Gastroesophageal sphincter (tissue), 4 donors: ENCODE measurements at regions not wholly inside any gene's neighbourhood (a gene's known extent, or its start where the extent isn't known, plus 50 kb on each side); places are given as distances from the start of the nearest gene placed in this dataset.
"Not testable (repeated sequence)": the region's sequence is repeated elsewhere in the genome, so short reads cannot be mapped to it uniquely, and the experiment has no call there.

Source experiments
- ATAC-seq: fragments of 150-250 bp; one replicate; pipeline ENCODE4 v1.9.1; 2016; ENCODE audit warnings: mild to moderate bottlenecking, moderate library complexity
- H3K27ac ChIP-seq, 4 donors: fragments of 200-600 bp; sonication (generic) in 3 of 4; 1 replicate in 3 of 4; 2 replicates in 1 of 4; pipeline ENCODE4 v1.5.1; 2016 to 2019
- H3K27me3 ChIP-seq: fragments of 200-600 bp; sonication (generic); one replicate; pipeline ENCODE4 v1.5.1; 2019
- H3K36me3 ChIP-seq, 2 donors: fragments of 200-600 bp; sonication (generic); one replicate each; pipeline ENCODE4 v1.5.1; 2019; ENCODE audit warnings: control low read depth in 1 of 2
- H3K4me1 ChIP-seq, 3 donors: fragments of 200-600 bp; sonication (generic); 1 replicate in 2 of 3; 2 replicates in 1 of 3; pipeline ENCODE4 v1.5.1; 2016 to 2019; ENCODE audit warnings: control low read depth in 2 of 3
- H3K4me3 ChIP-seq, 2 donors: fragments of 200-600 bp; sonication (generic); one replicate each; pipeline ENCODE4 v1.5.1; 2019; ENCODE audit warnings: mild to moderate bottlenecking in 1 of 2, moderate library complexity in 1 of 2
- H3K9me3 ChIP-seq, 3 donors: fragments of 200-600 bp; sonication (generic); one replicate each; pipeline ENCODE4 v1.5.1; 2017 to 2019; ENCODE audit warnings: control low read depth in 2 of 3
- CTCF ChIP-seq, 4 experiments: fragments of 200-600 bp in 2 of 4; fragments of 450-650 bp in 2 of 4; sonication (generic) in 1 of 4; IDR thresholded peaks; one replicate each; pipeline ENCODE4 v1.5.1; 2017 to 2019; ENCODE audit warnings: antibody characterized with exemption in 4 of 4, mild to moderate bottlenecking in 2 of 4, moderate library complexity in 2 of 4
- EP300 ChIP-seq: sonication (generic); formaldehyde crosslinking; IDR thresholded peaks from one replicate; pipeline ENCODE4 v1.6.1; 2017; ENCODE audit warnings: antibody characterized with exemption, mild to moderate bottlenecking
- POLR2A ChIP-seq, 2 donors: fragments of 450-650 bp; IDR thresholded peaks; one replicate each; pipeline ENCODE4 v1.6.1; 2017; ENCODE audit warnings: antibody characterized with exemption in 2 of 2, mild to moderate bottlenecking in 2 of 2, moderate library complexity in 1 of 2
- POLR2AphosphoS5 ChIP-seq: sonication (generic); formaldehyde crosslinking; IDR thresholded peaks from one replicate; pipeline ENCODE4 v1.6.1; 2017; ENCODE audit warnings: antibody characterized with exemption
- WGBS, 2 donors: methylation state at CpG; one replicate each; pipeline ENCODE4 v1.1.5; 2018; ENCODE audit warnings: low coverage in 1 of 2; 5-methylcytosine and 5-hydroxymethylcytosine counted together

GRCh38 chr3:35295906-35296305 is 343.4 kb upstream of the ARPP21 start:
- H3K36me3 ChIP-seq: no peaks in the 10 kb centered on the region
- no peaks in the 10 kb centered on the region for H3K4me1 ChIP-seq
- no peak overlapping the region for H3K27ac ChIP-seq
- no peak for TF ChIP-seq POLR2AphosphoS5
- no peak for TF ChIP-seq EP300
- TF ChIP-seq POLR2A (IDR thresholded peaks at IDR 0.05): no peak
- TF ChIP-seq CTCF (IDR thresholded peaks at IDR 0.05): no peak
- 76% methylated on average over 2 of the region's 2 CpGs; no CpG with 5 or more reads in 1 of the 2 donors for WGBS, 2 donors
- no peaks in the 10 kb centered on the region for H3K9me3 ChIP-seq
- no peaks in the 10 kb centered on the region for H3K27me3 ChIP-seq
- ATAC-seq: no peak
- no peak overlapping the region for H3K4me3 ChIP-seq

GRCh38 chr3:35296533-35296932 is 342.8 kb upstream of the ARPP21 start:
- 75% methylated on average over 4 of the region's 4 CpGs for WGBS, 2 donors
- Histone ChIP-seq H3K27ac (no peak overlapping the region), H3K4me1 (no peaks in the 10 kb centered on the region), H3K27me3 (no peaks in the 10 kb centered on the region), H3K36me3 (no peaks in the 10 kb centered on the region), H3K9me3 (no peaks in the 10 kb centered on the region), H3K4me3 (no peak overlapping the region)
- ATAC-seq: no peak
- TF ChIP-seq POLR2AphosphoS5 (no peak), EP300 (no peak)

GRCh38 chr3:35296944-35297343 is 342.4 kb upstream of the ARPP21 start:
- H3K27me3 ChIP-seq, H3K4me1 ChIP-seq, H3K36me3 ChIP-seq, ATAC-seq, H3K27ac ChIP-seq, H3K4me3 ChIP-seq, H3K9me3 ChIP-seq: not testable (repeated sequence)
- 60 to 75% methylated on average over 1 to 2 of the region's 2 CpGs for WGBS, 2 donors

- Histone ChIP-seq H3K36me3 (no peaks in the 10 kb centered on the region), H3K4me3 (no peak overlapping the region), H3K4me1 (no peaks in the 10 kb centered on the region), H3K9me3 (no peaks in the 10 kb centered on the region), H3K27me3 (no peaks in the 10 kb centered on the region), H3K27ac (no peak overlapping the region)
- TF ChIP-seq POLR2AphosphoS5: no peak
- TF ChIP-seq EP300: no peak
- no peak for TF ChIP-seq CTCF (IDR thresholded peaks at IDR 0.05)
- no peak for TF ChIP-seq POLR2A (IDR thresholded peaks at IDR 0.05)
- 75 to 89% methylated on average over 3 of the region's 3 CpGs for WGBS, 2 donors
- no peak for ATAC-seq
Observed at GRCh38 chr3:35305406-35305805, 333.9 kb upstream of the ARPP21 start.

GRCh38 chr3:35307296-35307695 is 332.0 kb upstream of the ARPP21 start:
- ATAC-seq: no peak
- 58 to 65% methylated on average over 2 of the region's 2 CpGs for WGBS, 2 donors
- TF ChIP-seq POLR2A (IDR thresholded peaks at IDR 0.05) (no peak), CTCF (IDR thresholded peaks at IDR 0.05) (no peak), POLR2AphosphoS5 (no peak), EP300 (no peak)
- Histone ChIP-seq H3K9me3 (no peaks in the 10 kb centered on the region), H3K4me3 (no peak overlapping the region), H3K27me3 (no peaks in the 10 kb centered on the region), H3K27ac (no peak overlapping the region), H3K36me3 (no peaks in the 10 kb centered on the region), H3K4me1 (no peaks in the 10 kb centered on the region)

- 100% methylated on average over 2 of the region's 2 CpGs for WGBS, 2 donors
- H3K27me3 ChIP-seq, H3K36me3 ChIP-seq, H3K4me1 ChIP-seq, H3K4me3 ChIP-seq, H3K9me3 ChIP-seq, ATAC-seq, H3K27ac ChIP-seq: not testable (repeated sequence)
Observed at GRCh38 chr3:35316841-35317240, 322.5 kb upstream of the ARPP21 start.
